ENCODE measurements at regions not wholly inside any gene's neighbourhood (a gene's known extent, or its start where the extent isn't known, plus 50 kb on each side); places are given as distances from the start of the nearest gene placed in this dataset.

DNA sequence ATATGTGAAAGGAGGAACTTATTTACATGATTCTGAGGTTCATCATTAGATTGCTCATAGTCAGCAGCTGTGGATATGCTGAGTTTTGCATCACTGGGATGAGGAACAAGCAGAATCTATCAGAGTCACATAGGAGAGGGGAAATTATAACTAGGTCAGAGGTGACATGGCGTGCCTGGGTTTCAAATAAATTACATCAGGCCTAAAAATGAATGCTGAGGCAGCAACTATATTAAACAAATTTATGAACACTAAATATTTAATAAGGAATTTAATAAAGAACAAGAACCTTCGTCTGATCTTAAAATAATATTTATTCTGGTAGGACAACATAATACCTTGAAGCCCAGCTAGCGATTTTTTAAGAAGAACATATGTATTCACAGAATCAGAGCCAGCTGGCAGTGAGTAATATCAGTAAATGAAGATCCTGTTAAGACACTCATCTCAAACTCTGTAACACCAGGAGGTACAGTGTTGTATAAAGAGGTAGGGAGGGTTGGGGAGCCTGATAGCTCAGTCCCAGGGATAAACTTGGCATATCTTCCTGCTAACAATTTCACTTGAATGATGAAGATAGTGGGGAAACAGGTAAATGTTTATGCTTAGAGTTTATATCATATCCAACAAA, 60.9 kb upstream of the HS3ST1 start (continued):
- TF ChIP-seq, protein P1, sequence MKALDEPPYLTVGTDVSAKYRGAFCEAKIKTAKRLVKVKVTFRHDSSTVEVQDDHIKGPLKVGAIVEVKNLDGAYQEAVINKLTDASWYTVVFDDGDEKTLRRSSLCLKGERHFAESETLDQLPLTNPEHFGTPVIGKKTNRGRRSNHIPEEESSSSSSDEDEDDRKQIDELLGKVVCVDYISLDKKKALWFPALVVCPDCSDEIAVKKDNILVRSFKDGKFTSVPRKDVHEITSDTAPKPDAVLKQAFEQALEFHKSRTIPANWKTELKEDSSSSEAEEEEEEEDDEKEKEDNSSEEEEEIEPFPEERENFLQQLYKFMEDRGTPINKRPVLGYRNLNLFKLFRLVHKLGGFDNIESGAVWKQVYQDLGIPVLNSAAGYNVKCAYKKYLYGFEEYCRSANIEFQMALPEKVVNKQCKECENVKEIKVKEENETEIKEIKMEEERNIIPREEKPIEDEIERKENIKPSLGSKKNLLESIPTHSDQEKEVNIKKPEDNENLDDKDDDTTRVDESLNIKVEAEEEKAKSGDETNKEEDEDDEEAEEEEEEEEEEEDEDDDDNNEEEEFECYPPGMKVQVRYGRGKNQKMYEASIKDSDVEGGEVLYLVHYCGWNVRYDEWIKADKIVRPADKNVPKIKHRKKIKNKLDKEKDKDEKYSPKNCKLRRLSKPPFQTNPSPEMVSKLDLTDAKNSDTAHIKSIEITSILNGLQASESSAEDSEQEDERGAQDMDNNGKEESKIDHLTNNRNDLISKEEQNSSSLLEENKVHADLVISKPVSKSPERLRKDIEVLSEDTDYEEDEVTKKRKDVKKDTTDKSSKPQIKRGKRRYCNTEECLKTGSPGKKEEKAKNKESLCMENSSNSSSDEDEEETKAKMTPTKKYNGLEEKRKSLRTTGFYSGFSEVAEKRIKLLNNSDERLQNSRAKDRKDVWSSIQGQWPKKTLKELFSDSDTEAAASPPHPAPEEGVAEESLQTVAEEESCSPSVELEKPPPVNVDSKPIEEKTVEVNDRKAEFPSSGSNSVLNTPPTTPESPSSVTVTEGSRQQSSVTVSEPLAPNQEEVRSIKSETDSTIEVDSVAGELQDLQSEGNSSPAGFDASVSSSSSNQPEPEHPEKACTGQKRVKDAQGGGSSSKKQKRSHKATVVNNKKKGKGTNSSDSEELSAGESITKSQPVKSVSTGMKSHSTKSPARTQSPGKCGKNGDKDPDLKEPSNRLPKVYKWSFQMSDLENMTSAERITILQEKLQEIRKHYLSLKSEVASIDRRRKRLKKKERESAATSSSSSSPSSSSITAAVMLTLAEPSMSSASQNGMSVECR (CRISPR knock-in tag; IDR thresholded peaks at IDR 0.05; ENCODE audit: borderline replicate concordance): no peak
- TF ChIP-seq ESRRA (CRISPR knock-in tag; IDR thresholded peaks at IDR 0.05; ENCODE audit: borderline replicate concordance): no peak
- TF ChIP-seq ZNF423 (CRISPR knock-in tag; IDR thresholded peaks at IDR 0.05): no peak
- TF ChIP-seq MYBL2 (CRISPR knock-in tag; IDR thresholded peaks at IDR 0.05): no peak
- no peak for TF ChIP-seq TEAD4 (CRISPR knock-in tag; IDR thresholded peaks at IDR 0.05)
- no peak for TF ChIP-seq E2F5 (CRISPR knock-in tag; IDR thresholded peaks at IDR 0.05)
- TF ChIP-seq FOXP1 (CRISPR knock-in tag; IDR thresholded peaks at IDR 0.05; ENCODE audit: borderline replicate concordance): no peak

DNA sequence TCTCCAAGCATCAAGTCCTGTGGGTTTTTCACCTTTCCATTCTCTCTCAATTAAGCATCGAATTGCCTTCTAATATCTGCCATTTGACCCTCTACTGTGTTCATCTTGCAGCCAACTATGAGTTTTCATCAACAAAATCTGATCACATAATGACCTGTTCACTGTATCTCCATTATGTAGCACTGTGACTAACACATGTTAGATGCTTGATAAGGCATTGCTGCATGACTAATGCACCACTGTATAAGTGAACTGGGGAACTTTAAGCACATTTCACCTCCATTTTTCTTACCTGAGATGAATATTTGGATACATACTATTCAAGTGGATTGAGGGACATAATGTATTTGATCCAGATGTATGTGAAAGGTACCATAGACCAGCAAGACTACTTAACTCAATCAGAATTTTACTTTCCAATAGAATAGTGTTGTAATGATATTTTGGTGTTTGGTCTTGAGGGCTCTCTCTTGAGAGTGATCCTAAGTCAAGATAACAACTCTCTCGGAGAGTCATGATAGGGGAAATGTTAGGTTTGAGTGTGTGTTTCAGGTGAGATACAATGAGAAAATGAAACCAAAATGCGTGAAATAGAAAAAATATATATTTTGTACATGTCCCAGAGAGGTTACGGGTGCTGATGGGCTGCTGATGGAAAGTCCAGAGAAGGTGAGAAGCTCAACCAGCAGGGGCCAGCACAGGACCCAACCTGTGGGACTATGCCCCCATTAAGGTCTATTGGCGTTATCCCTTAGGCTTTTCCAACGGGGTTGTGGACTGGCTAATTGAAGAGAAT, 60.2 kb upstream of the HS3ST1 start:
- peaks cover 53% of the 10 kb centered on the region for H3K36me3 Mint-ChIP-seq
- POLR2A ChIA-PET: no interaction called here
- peaks cover 72% of the 10 kb centered on the region for H3K9me3 Mint-ChIP-seq
- no peak overlapping the region for H3K4me3 Mint-ChIP-seq
- DNase-seq (ENCODE audit: low spot score): no peak
- H3K27ac Mint-ChIP-seq: no peak overlapping the region
- ATAC-seq: peak; percentile 38; the same call in 1 of the 2 replicates
- H3K4me1 Mint-ChIP-seq: no peaks in the 10 kb centered on the region
- CTCF ChIA-PET: no interaction called here
- H3K27me3 Mint-ChIP-seq (ENCODE audit: low read depth): peaks cover 6% of the 10 kb centered on the region; the same call in 1 of the 2 replicates
- TF ChIP-seq ZNF281 (CRISPR knock-in tag; IDR thresholded peaks at IDR 0.05) (no peak), MXD4 (CRISPR knock-in tag; IDR thresholded peaks at IDR 0.05; ENCODE audit: borderline replicate concordance) (no peak), ATF2 (CRISPR knock-in tag; IDR thresholded peaks at IDR 0.05; ENCODE audit: borderline replicate concordance, low read depth) (no peak), E2F4 (CRISPR knock-in tag; IDR thresholded peaks at IDR 0.05; ENCODE audit: borderline replicate concordance, low read depth) (no peak), ESRRA (CRISPR knock-in tag; IDR thresholded peaks at IDR 0.05; ENCODE audit: borderline replicate concordance) (no peak), ZBTB43 (CRISPR knock-in tag; IDR thresholded peaks at IDR 0.05) (no peak), ZNF138 (CRISPR knock-in tag; conservative IDR thresholded peaks at IDR 0.05) (no peak), KAT7 (CRISPR knock-in tag; IDR thresholded peaks at IDR 0.05; ENCODE audit: borderline replicate concordance) (no peak), JAZF1 (CRISPR knock-in tag; IDR thresholded peaks at IDR 0.05) (no peak), SMAD3 (CRISPR knock-in tag; IDR thresholded peaks at IDR 0.05; ENCODE audit: borderline replicate concordance) (no peak), CTCF (IDR thresholded peaks at IDR 0.05) (no peak)
